GM19438 (cell line): ENCODE measurements at regions not wholly inside any gene's neighbourhood (a gene's known extent, or its start where the extent isn't known, plus 50 kb on each side); places are given as distances from the start of the nearest gene placed in this dataset.

Source experiments
- ATAC-seq: cut with Tn5 transposase; IDR thresholded peaks from one replicate; pipeline ENCODE4 v1.9.1; 2021; ENCODE audit warnings: low read depth; ENCODE audit not compliant: unreplicated experiment

- no peak for ATAC-seq
Observed at GRCh38 chr2:2692599-2693389, 361.7 kb upstream of the MYT1L start.

DNA sequence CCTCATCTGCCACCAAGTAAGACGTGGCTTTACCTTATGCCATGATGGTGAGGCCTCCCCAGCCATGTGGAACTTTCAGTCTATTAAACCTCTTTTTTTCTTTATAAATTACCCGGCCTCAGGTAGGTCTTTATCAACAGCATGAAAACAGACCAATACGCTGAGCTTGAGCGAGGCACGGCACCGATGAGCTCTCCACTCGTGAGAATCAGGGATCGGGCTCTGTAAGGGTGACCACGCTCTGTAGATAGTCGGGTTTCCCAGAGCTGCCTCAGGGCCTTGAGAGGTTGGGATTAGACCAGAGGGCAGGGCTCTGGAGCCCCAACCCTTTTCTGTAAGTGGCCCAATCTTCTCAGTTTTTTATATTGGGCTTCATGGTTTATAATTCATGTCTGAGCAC lies 360.3 kb upstream of the MYT1L start:
- ATAC-seq = no peak

DNA sequence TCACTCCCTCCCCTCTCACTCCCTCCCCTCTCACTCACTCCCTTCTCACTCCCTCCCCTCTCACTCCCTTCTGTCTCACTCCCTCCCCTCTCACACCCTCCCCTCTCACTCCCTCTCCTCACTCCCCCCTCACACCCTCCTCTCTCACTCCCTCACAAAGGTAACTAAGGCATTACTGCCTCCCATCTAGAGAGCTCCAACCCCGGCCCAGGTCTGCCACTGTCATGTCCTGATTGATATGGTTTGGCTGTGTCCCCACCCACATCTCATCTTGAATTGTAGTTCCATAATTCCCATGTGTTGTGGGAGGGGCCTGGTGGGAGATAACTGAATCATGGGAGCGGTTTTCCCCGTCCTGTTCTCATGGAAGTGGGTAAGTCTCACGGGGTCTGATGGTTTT lies 359.9 kb upstream of the MYT1L start:
- no peak for ATAC-seq

DNA sequence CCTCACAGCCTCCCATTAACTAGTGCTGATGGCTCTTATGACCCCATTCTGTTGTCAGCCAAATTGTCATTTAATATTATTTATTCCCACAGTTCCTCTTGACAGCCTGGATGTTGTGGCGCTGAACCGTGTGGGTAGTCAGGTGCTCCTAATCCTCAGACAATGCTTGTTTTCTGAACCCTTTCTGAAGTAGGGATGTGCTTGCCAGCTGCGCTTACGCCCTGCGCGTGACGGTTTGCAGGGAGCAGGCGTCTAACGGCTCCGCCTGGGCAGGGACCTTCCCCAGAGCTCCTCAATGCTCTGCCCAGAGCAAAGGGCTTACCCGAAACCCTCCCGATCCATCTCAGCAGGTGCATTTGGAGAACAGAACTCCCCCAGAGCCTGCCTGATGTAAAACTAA lies 358.2 kb upstream of the MYT1L start:
- ATAC-seq = no peak

GRCh38 chr2:2688254-2688653 lies 357.2 kb upstream of the MYT1L start:
- no peak for ATAC-seq

- no peak for ATAC-seq
Observed at GRCh38 chr2:2687745-2688144, 356.7 kb upstream of the MYT1L start.

DNA sequence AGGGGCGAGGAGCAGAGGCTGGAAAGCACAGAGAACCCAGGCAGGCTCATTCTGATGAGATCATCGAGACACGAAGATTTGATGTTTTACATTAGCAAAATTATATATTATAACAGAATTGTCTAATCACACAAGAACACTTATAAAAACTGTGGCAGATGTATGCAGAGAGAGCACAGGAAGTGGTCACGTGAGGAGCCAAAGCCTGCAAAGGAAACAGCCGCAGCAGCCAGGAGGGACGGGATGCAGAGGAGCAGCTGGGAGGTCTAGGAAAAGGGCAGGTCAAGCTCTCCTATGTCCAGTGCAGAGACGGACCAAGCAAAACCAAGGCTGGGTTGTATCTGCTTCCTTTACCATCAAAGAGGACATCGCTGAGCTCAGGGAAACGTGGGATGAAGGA lies 355.1 kb upstream of the MYT1L start:
- ATAC-seq = no peak

- no peak for ATAC-seq
Observed at GRCh38 chr2:2683606-2684224, 352.6 kb upstream of the MYT1L start.

- ATAC-seq = no peak
Observed at GRCh38 chr2:2682700-2683342, 351.7 kb upstream of the MYT1L start.

DNA sequence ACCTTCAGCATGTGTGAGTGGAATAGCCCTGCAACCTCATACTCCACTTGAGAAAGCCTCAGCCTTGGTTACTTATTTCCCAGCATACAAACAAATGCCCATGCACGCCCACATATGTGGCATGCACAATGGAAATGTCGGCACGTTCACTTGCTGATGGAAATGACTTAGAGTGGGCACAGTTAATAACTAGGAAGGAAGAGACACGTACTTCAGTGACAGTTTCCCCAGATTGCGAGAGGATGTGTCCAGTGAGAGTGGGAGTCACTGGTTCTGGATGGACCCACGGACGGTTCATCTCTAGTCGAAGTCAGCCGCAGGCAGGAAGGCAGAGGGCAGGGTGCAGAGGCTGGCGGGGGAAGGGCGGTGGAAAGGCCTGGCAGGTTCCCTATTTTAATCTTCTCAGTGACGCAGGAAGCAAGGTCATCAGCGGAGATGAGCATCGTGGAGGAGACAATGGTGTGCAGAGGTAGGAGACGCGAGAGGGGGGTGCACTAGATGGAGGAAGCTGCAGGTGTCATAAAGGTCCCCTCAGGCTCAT lies 350.7 kb upstream of the MYT1L start:
- no peak for ATAC-seq

- no peak for ATAC-seq
Observed at GRCh38 chr2:2681085-2681484, 350.0 kb upstream of the MYT1L start.

DNA sequence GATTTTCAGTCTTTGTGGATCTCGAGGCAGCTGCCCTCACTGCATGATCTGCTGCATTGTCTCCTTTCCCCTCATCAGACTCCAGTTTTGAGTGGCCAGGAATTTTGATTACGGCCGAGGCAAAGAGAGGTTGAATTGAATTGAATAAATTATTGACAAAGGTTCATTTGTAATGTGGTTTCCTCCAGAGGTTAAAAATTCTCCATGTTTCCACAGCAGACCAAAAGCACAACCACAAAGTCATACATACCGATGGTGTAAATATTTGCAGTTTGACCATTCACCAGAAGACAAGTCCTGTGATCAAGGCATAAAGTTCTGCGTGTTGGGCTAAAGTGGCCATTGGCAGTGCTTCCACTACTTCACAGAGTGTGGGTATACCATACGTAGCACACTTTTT lies 343.8 kb upstream of the MYT1L start:
- ATAC-seq = no peak

- no peak for ATAC-seq
Observed at GRCh38 chr2:2673406-2673805, 342.3 kb upstream of the MYT1L start.

- no peak for ATAC-seq
Observed at GRCh38 chr2:2672249-2672648, 341.2 kb upstream of the MYT1L start.

DNA sequence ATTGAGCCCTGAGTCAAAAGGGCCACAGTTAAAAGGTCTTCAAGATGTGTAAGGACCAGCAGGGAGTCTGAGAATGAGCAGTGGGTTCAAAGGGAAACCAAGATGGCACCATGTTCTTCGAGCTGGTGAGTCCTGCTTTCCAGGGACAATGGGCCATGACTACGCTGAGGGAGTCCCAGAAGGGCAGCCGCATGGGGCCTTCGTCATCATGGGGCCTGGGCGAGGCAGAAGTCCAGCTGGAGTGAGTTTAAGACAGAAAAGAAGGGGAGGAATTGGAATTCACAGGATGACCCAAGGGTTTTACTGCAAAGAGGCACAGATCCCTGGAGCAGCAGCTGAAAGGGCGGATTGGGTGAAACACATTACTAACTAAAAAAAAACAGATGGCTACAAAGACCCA lies 340.8 kb upstream of the MYT1L start:
- no peak for ATAC-seq

DNA sequence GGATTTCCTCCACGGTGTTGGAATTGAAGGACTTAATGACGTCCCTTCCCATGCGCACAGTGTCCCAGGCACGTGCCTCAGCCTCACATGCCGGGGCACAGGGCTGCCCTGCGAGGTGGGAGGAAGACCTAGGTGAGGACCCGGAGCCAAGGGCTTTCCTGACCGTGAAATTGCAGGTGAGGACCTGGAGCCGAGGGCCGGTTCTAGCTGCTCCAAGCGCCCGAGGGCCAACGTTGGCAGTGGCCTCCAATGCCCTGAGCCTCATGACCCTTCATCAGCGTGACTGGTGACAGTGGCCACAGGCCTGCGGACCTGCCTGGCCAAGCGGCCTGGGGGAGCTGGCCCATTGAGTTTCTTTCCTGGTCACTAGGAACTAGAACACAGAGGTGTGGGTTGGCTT lies 338.2 kb upstream of the MYT1L start:
- no peak for ATAC-seq

DNA sequence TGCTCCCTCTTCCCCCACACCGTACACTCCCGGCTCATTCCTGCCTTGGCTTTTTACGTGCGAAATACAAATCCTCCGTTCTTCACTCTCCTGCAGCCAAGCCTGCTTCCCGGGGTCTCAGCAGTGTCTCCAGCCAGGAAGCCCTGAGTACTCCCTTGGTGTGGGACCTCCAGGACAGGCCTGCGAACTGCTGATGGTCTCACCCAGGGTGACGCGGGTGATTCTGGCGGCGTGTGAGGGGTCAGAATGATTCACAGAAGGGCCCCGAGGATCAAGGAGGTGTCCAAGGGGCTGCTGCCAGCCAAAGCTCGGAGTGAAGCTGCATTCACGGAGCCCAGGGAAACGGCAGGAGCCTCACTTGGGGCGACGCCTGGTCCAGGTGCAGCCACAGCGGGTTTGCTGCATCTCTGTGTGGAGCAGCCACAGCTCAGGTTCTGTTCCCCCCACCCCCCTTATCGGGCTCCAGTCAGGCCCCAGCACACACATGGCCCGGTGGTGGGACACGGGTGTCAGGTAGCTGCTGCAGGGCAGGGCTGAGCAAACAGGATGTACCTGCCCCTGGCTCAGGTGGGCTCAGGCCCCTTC lies 337.7 kb upstream of the MYT1L start:
- ATAC-seq = no peak

- ATAC-seq = no peak
Observed at GRCh38 chr2:2667690-2668089, 336.6 kb upstream of the MYT1L start.

DNA sequence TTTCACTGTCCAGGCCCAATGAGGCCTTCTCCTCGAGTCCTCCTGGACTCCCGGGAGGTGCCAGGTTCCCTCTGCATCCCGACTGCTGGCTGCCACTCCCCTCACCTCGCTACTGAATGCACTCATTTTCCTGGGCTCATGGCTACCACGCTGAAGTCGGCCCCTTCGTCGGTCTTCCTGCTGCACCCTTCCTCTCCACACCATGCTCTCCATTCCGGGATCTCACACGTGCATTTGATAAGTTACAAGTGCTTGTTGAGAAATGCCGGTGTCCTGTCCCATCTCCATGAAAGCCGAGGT lies 334.7 kb upstream of the MYT1L start:
- no peak for ATAC-seq

DNA sequence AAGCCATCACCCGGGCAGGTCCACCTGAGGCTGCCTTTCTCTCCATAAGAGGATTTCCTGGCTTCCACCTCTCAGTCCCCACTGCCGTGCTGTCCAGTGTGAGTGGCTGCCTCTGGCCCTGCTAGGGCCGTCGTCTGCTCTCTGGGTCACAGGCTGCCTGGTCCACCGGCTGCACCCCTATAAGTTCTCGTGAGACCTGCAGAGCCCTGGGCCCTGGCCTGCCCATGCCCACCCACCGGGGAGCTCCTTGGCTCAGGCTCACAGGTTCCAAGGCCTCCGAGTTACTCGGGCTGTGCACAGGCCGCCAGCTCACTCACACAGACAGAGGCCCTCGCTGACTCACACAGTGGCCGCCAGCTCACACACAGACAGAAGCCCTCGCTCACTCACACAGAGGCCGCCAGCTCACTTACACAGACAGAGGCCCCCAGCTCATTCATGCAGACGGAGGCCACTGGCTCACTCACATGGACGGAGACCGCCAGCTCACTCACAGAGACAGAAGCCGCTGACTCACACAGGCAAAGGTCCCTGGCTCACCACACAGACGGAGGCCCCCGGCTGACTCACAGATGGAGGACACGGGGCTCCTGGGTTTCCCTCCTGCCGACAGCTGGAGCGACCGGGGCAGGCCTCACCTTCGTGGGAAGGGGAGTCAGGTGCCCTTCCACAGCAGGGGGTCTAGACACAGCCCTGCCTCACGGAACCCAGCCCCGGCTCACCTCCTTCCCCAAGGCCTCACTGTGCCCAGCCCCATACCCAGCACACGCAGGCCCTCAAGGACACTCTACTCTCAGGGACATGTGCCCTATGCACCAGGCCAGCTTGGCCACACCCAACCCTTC lies 334.1 kb upstream of the MYT1L start:
- ATAC-seq = no peak
